GM13977 (cell line): ENCODE measurements at regions not wholly inside any gene's neighbourhood (a gene's known extent, or its start where the extent isn't known, plus 50 kb on each side); places are given as distances from the start of the nearest gene placed in this dataset.

ENCODE experiments used
- DNase-seq: peaks from one replicate; pipeline ENCODE4 v3.0.0; 2012; ENCODE audit warnings: low spot score
- in situ Hi-C: fragments of 300-500 bp; cut with MboI; formaldehyde crosslinking; loops from one replicate; pipeline ENCODE4 v1.12.0; 2022; ENCODE audit warnings: low sequenced_read_pairs, low pct_unique_long_range_greater_than_20kb, mixed read lengths, inconsistent platforms; ENCODE audit not compliant: unreplicated experiment
- TF ChIP-seq, protein P1 (sequence below): IDR thresholded peaks from 2 replicates; pipeline ENCODE4 v1.5.1; 2012; ENCODE audit warnings: mild to moderate bottlenecking, control low read depth; ENCODE audit not compliant: insufficient read depth; ENCODE audit errors: extremely low read depth, missing control alignments

- TF ChIP-seq, protein P1, sequence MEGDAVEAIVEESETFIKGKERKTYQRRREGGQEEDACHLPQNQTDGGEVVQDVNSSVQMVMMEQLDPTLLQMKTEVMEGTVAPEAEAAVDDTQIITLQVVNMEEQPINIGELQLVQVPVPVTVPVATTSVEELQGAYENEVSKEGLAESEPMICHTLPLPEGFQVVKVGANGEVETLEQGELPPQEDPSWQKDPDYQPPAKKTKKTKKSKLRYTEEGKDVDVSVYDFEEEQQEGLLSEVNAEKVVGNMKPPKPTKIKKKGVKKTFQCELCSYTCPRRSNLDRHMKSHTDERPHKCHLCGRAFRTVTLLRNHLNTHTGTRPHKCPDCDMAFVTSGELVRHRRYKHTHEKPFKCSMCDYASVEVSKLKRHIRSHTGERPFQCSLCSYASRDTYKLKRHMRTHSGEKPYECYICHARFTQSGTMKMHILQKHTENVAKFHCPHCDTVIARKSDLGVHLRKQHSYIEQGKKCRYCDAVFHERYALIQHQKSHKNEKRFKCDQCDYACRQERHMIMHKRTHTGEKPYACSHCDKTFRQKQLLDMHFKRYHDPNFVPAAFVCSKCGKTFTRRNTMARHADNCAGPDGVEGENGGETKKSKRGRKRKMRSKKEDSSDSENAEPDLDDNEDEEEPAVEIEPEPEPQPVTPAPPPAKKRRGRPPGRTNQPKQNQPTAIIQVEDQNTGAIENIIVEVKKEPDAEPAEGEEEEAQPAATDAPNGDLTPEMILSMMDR = no peak
- in situ Hi-C loops = no loop called here
- DNase-seq = no peak
Measured at GRCh38 chr4:136651278-136651667, 881.0 kb downstream of the PCDH18 start.

DNA sequence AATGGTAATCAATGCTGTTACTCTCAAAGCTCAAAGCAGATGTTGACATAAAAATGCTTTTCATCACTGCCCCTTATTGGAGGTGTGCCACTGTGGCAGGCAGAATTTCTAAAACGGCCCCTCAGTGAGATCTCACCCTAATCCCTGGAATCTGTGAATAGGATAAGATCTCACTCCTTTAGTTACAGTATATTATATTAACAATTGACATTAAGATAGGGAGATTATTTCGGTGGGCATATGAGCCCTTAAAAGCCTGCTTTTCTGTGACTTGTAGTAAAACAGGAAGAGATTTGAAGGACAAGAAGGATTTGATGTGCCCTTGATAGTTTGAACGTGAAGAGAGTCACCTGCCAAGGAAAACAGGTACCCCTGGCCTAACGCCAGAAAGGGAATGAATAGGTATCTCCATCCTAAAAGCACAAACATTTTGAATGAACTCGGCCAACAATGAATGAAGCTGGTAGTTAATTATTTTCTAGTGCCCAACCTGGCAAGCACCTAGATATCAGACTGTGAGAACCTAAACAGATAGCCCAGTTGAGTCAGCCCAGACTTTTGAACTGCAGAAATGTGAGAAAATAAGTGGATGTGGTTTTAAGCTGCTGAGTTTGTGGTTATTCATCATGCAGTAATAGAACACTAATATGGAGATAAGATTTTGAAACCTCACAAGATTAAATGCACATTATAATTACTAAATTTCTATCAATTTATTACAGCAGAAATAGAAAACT is 881.6 kb downstream of the PCDH18 start:
- in situ Hi-C loops = no loop called here
- DNase-seq = no peak
- TF ChIP-seq, protein P1 = no peak

GRCh38 chr4:136644279-136644678 is 888.0 kb downstream of the PCDH18 start:
- in situ Hi-C loops = no loop called here
- no peak for DNase-seq
- TF ChIP-seq, protein P1 = no peak

DNA sequence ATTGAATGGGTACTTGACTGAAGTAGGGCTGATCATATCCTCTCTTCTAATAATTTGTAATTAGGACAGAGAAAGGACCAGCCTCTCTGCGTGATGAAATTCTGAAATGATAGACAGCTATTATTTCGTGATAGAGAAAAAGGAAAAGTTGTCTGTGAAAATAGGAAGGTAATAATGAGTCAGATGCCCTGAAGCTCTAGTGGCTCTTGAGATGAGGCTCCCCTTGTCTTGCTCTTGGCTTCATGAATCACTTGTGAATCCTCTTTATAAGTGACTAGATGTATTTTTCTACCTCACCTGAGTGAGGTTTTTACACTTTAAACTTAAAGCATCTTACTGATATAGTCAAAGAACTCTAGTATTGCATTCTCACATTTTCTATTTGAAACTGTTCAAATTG is 888.9 kb downstream of the PCDH18 start:
- no peak for DNase-seq
- in situ Hi-C loops = no loop called here

DNA sequence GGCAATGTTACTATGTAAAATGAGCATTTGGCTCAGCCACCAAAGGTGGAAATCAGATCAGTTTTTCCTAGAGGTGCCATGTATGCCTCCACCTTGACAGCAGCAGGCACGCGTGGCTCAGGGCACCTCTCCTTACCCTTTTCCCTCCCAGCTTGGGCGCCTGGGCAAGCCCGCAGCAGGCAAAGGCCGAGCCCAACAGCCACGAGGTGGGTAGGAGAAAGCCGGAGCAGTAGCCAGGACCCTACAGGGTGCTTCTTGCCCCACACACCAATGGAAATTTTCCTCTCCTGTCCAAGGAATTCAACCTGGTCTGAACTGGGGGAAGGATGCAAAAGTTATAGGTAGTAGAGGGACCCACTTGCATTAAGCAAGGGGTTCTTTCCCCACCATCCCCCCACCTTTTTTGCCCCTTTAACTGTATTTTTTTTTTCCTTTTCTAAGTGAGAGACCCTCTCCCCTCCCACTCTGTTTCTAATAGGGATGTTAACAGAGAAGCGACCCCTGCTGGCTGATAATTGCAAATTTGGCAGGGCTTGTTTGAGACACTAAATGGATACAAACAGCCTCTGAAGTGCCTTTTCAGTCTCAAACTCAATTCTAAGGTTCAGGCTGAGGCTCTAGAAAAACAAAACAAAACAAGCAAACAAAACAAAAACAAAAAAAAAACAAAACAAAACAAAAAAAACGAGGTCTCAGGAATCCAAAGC is 895.1 kb downstream of the PCDH18 start:
- DNase-seq = peak; percentile 13
- in situ Hi-C loops = no loop called here
- TF ChIP-seq, protein P1 = peak; percentile 64

More for the DNA sequence above, 888.9 kb downstream of the PCDH18 start:
- TF ChIP-seq, protein P1 = no peak

GRCh38 chr4:136636155-136636554 is 896.1 kb downstream of the PCDH18 start:
- no peak for DNase-seq
- in situ Hi-C loops = no loop called here
- TF ChIP-seq, protein P1 = no peak
